ENCODE measurements at regions not wholly inside any gene's neighbourhood (a gene's known extent, or its start where the extent isn't known, plus 50 kb on each side); places are given as distances from the start of the nearest gene placed in this dataset.

- Histone ChIP-seq H4K20me1 (ENCODE audit: insufficient read depth, low read length) (no peaks in the 10 kb centered on the region), H3K4me2 (replicated peaks; ENCODE audit: extremely low read depth, low read length, poor library complexity, severe bottlenecking) (no peak overlapping the region), H3K9ac (ENCODE audit: insufficient read depth, low read length, poor library complexity, severe bottlenecking) (no peak overlapping the region), H3K27me3 (ENCODE audit: control insufficient read depth in 2 of 2, insufficient read depth in 2 of 2, low read length in 2 of 2) (no peaks in the 10 kb centered on the region), H3K27ac (ENCODE audit: low read depth in 1 of 2, low read length in 2 of 2) (no peak overlapping the region), H3K4me3 (replicated peaks in 1 of 3; ENCODE audit: low read depth in 2 of 3, low read length in 3 of 3) (no peak overlapping the region), H3K79me2 (ENCODE audit: insufficient read depth, low read length) (no peaks in the 10 kb centered on the region), H3K9me3 (replicated peaks in 1 of 2; ENCODE audit: control insufficient read depth in 1 of 2, insufficient read depth in 1 of 2, low read length in 2 of 2) (no peaks in the 10 kb centered on the region), H3K36me3 (replicated peaks in 1 of 2; ENCODE audit: control insufficient read depth in 1 of 2, insufficient read depth in 2 of 2, low read length in 2 of 2) (no peaks in the 10 kb centered on the region), H2AFZ (ENCODE audit: insufficient read depth, low read depth, low read length, poor library complexity, severe bottlenecking) (no peak overlapping the region), H3K4me1 (ENCODE audit: control insufficient read depth in 1 of 2, insufficient read depth in 2 of 2, low read length in 2 of 2) (no peaks in the 10 kb centered on the region)
- 45% methylated on average over 3 of the region's 6 CpGs for WGBS (ENCODE audit: insufficient coverage)
- peaks cover 0 to 2% (median 0%) of the 10 kb centered on the region in 7 donors for H3K9me3 Mint-ChIP-seq
- no peak for TF ChIP-seq CTCF (IDR thresholded peaks at IDR 0.05)
- no peak for DNase-seq
- peaks cover 11% of the 10 kb centered on the region for H3K4me1 Mint-ChIP-seq
- H3K4me3 Mint-ChIP-seq = no peak overlapping the region
- intact Hi-C loops (cut with micrococcal nuclease) = no loop called here
- H3K27me3 Mint-ChIP-seq (ENCODE audit: low read depth in 3 of 3) = peaks cover 0 to 4% (median 0%) of the 10 kb centered on the region in 3 donors
- no peak overlapping the region for H3K27ac Mint-ChIP-seq
- H3K36me3 Mint-ChIP-seq = no peaks in the 10 kb centered on the region
Observed at GRCh38 chr18:45463451-45463850, 151.8 kb upstream of the SLC14A2 start.

GRCh38 chr18:45464619-45465018, 150.7 kb upstream of the SLC14A2 start:
- intact Hi-C loops (cut with micrococcal nuclease) = no loop called here
- H4K20me1 ChIP-seq (ENCODE audit: insufficient read depth, low read length) = no peaks in the 10 kb centered on the region
- H3K27ac ChIP-seq (ENCODE audit: low read depth in 1 of 2, low read length in 2 of 2) = no peak overlapping the region
- no peaks in the 10 kb centered on the region for H3K4me1 ChIP-seq (ENCODE audit: control insufficient read depth in 1 of 2, insufficient read depth in 2 of 2, low read length in 2 of 2)
- H3K4me2 ChIP-seq (replicated peaks; ENCODE audit: extremely low read depth, low read length, poor library complexity, severe bottlenecking) = no peak overlapping the region
- peaks cover 0 to 4% (median 0%) of the 10 kb centered on the region in 3 donors for H3K27me3 Mint-ChIP-seq (ENCODE audit: low read depth in 3 of 3)
- no peak overlapping the region for H3K4me3 ChIP-seq (replicated peaks in 1 of 3; ENCODE audit: low read depth in 2 of 3, low read length in 3 of 3)
- 60% methylated on average over 8 of the region's 8 CpGs for WGBS (ENCODE audit: insufficient coverage)
- no peak for TF ChIP-seq CTCF (IDR thresholded peaks at IDR 0.05)
- no peak overlapping the region for H2AFZ ChIP-seq (ENCODE audit: insufficient read depth, low read depth, low read length, poor library complexity, severe bottlenecking)
- no peaks in the 10 kb centered on the region for H3K36me3 ChIP-seq (replicated peaks in 1 of 2; ENCODE audit: control insufficient read depth in 1 of 2, insufficient read depth in 2 of 2, low read length in 2 of 2)
- H3K79me2 ChIP-seq (ENCODE audit: insufficient read depth, low read length) = no peaks in the 10 kb centered on the region
- H3K9ac ChIP-seq (ENCODE audit: insufficient read depth, low read length, poor library complexity, severe bottlenecking) = no peak overlapping the region
- no peaks in the 10 kb centered on the region for H3K27me3 ChIP-seq (ENCODE audit: control insufficient read depth in 2 of 2, insufficient read depth in 2 of 2, low read length in 2 of 2)
- H3K9me3 ChIP-seq (replicated peaks in 1 of 2; ENCODE audit: control insufficient read depth in 1 of 2, insufficient read depth in 1 of 2, low read length in 2 of 2) = no peaks in the 10 kb centered on the region
- H3K9me3 Mint-ChIP-seq = peaks cover 0 to 2% (median 0%) of the 10 kb centered on the region in 7 donors
- peak overlapping the region in 1 of 7 donors; percentile 3 for H3K27ac Mint-ChIP-seq
- peaks cover 11% of the 10 kb centered on the region for H3K4me1 Mint-ChIP-seq
- H3K36me3 Mint-ChIP-seq = no peaks in the 10 kb centered on the region
- no peak overlapping the region for H3K4me3 Mint-ChIP-seq
- no peak for DNase-seq
